Chondrocyte (in vitro differentiated cells): ENCODE measurements at regions not wholly inside any gene's neighbourhood (a gene's known extent, or its start where the extent isn't known, plus 50 kb on each side); places are given as distances from the start of the nearest gene placed in this dataset.
A peak's percentile ranks its signal among the peaks of the same experiment; 100 is the strongest.

Experiments
- DNase-seq: peaks from one replicate; pipeline ENCODE4 v3.0.0; 2021; ENCODE audit warnings: mixed read lengths, low spot score
- H3K27ac Mint-ChIP-seq: one replicate; pipeline ENCODE4 v1.8.0; 2021; ENCODE audit warnings: mild to moderate bottlenecking, moderate library complexity, mixed read lengths; ENCODE audit not compliant: unreplicated experiment
- H3K27me3 Mint-ChIP-seq: 2 replicates; pipeline ENCODE4 v1.8.0; 2021; ENCODE audit warnings: low read depth, mixed read lengths
- H3K36me3 Mint-ChIP-seq: 2 replicates; pipeline ENCODE4 v1.8.0; 2021; ENCODE audit warnings: low read depth, mixed read lengths
- H3K4me1 Mint-ChIP-seq: 2 replicates; pipeline ENCODE4 v1.8.0; 2021; ENCODE audit warnings: low read depth, mild to moderate bottlenecking, mixed read lengths
- H3K4me3 Mint-ChIP-seq: one replicate; pipeline ENCODE4 v1.8.0; 2021; ENCODE audit warnings: mild to moderate bottlenecking, moderate library complexity, mixed read lengths; ENCODE audit not compliant: unreplicated experiment
- H3K9me3 Mint-ChIP-seq: 2 replicates; pipeline ENCODE4 v1.8.0; 2021; ENCODE audit warnings: low read depth, mixed read lengths
- TF ChIP-seq, protein P1 (sequence below): fragments of 200-600 bp; sonication (generic); IDR thresholded peaks from 2 replicates; pipeline ENCODE4 v1.5.0; 2021; ENCODE audit warnings: antibody characterized with exemption, mild to moderate bottlenecking, moderate library complexity

DNA sequence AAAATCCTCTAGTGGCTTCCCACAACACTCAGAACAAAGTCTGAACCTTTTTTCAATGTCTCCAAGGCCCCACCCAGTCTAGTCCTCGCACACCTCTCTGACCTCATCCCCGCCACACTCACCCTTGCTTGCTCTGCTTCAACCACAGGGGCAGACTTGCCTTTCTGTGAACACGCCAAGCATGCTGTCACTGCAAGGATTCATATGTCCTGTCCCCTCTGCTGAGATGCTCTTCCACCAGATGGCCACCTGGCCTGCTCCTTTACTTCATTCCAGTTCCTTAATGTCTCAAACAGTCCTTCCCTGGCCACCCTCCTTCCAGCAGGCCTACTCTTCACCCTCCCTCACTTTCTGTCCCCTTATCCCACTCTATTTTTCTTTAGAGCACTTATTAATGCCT is 60.6 kb upstream of the ARHGAP20 start:
- Mint-ChIP-seq H3K27me3 (no peaks in the 10 kb centered on the region), H3K36me3 (no peaks in the 10 kb centered on the region), H3K9me3 (peaks cover 3% of the 10 kb centered on the region), H3K4me1 (peaks cover 19% of the 10 kb centered on the region), H3K4me3 (no peak overlapping the region), H3K27ac (no peak overlapping the region)
- no peak for DNase-seq
- TF ChIP-seq, protein P1, sequence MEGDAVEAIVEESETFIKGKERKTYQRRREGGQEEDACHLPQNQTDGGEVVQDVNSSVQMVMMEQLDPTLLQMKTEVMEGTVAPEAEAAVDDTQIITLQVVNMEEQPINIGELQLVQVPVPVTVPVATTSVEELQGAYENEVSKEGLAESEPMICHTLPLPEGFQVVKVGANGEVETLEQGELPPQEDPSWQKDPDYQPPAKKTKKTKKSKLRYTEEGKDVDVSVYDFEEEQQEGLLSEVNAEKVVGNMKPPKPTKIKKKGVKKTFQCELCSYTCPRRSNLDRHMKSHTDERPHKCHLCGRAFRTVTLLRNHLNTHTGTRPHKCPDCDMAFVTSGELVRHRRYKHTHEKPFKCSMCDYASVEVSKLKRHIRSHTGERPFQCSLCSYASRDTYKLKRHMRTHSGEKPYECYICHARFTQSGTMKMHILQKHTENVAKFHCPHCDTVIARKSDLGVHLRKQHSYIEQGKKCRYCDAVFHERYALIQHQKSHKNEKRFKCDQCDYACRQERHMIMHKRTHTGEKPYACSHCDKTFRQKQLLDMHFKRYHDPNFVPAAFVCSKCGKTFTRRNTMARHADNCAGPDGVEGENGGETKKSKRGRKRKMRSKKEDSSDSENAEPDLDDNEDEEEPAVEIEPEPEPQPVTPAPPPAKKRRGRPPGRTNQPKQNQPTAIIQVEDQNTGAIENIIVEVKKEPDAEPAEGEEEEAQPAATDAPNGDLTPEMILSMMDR = no peak

DNA sequence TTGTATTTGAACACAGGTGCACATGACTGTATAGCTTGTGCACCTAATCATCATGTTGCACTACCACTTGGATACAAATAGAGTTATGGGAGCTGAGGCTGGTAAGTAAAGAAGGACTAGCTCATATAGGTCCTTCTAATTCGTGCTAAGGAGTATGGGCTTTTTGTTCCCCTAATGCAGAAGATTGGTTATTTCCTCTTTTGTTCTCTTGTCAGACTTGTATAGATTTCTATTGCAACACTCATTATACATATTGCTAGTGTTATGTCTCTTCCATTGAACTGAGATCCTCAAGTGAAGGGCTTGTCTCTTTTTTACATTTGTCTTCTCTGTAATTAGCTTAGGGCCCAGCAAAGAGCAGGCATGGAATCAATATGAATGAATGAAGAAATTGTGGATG is 54.1 kb upstream of the ARHGAP20 start:
- Mint-ChIP-seq H3K9me3 (no peaks in the 10 kb centered on the region), H3K27ac (no peak overlapping the region), H3K4me3 (no peak overlapping the region), H3K4me1 (peaks cover 27% of the 10 kb centered on the region), H3K27me3 (no peaks in the 10 kb centered on the region), H3K36me3 (no peaks in the 10 kb centered on the region)
- DNase-seq = no peak
- TF ChIP-seq, protein P1 = no peak

DNA sequence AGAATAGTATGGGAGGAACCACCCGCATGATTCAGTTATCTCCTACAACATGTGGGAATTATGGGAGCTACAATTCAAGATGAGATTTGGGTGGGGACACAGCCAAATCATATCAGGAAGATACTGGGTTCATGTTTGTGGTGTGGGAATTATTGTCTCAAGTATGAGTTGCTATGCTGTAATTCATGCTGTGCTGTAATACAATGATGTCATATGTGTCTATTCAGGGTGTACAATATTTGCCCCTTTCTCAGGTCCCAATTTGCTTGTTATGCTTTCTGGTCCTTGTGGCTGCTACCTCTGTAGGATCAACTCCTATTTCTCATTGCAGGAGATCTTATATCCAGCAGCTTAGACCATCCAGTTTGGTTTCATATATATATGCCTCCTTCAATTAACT is 52.2 kb upstream of the ARHGAP20 start:
- TF ChIP-seq, protein P1 = no peak
- no peaks in the 10 kb centered on the region for H3K27me3 Mint-ChIP-seq
- no peak for DNase-seq
- no peaks in the 10 kb centered on the region for H3K36me3 Mint-ChIP-seq
- peak overlapping the region; percentile 15 for H3K27ac Mint-ChIP-seq
- no peaks in the 10 kb centered on the region for H3K9me3 Mint-ChIP-seq
- no peak overlapping the region for H3K4me3 Mint-ChIP-seq
- peaks cover 41% of the 10 kb centered on the region for H3K4me1 Mint-ChIP-seq

DNA sequence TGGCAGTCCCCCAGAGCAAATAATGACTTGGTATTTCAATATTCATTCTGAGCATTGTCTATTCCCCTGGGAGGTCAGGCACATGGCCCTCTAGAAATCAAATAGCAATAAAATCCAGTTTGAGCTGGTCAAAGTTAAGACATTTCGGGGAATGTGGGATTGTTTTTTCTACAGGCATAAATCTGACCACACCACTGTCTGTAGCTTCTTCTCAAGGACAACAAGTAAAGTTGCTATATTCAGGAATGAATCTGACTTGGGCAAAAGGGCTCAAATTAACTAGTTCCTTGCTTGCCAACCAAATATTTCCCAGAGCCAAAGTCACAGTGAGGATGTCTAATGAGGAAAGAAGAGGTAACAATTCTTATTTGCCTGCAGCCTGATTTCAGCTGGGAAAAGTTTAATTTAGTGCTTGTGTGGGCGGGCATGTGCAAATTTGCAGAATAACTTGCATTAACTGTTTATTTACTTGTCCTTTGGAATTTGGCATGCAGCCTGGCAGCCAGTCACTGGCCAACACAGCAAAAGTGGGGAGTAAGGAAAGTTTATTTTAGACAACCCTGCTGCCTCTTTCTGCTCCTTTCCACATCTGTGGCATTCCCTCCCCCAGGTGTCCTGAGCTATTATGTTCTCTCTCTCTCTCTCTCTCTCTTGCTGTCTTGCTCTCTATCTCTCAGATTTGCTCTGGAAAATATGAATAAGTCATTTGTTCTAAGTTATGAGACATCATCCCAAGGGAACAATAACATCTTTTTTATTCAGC is 51.2 kb upstream of the ARHGAP20 start:
- H3K4me3 Mint-ChIP-seq = no peak overlapping the region
- H3K36me3 Mint-ChIP-seq = no peaks in the 10 kb centered on the region
- no peaks in the 10 kb centered on the region for H3K27me3 Mint-ChIP-seq
- H3K9me3 Mint-ChIP-seq = no peaks in the 10 kb centered on the region
- peaks cover 45% of the 10 kb centered on the region for H3K4me1 Mint-ChIP-seq
- peak overlapping the region; percentile 89 for H3K27ac Mint-ChIP-seq
- no peak for DNase-seq
- TF ChIP-seq, protein P1 = no peak

DNA sequence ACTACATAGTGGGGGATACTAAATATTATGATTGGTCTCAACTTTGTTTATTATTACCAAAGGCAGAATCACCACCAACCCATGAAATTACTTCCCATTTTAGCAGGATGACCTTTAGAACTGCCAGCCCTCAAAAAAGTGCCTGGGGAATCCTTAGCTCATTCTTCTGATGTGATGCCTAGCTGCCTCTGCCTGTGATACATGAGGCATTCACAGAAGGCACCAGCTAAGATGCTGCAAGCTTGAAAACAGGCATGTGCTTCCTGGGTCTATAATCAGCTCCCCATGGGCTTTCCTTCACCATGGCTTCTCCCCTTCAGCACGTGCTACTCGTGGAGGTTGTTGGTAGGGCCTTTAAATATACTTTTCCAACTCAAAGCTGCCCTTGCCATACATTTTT is 50.4 kb upstream of the ARHGAP20 start:
- Mint-ChIP-seq H3K27ac (peak overlapping the region; percentile 43), H3K27me3 (no peaks in the 10 kb centered on the region), H3K36me3 (no peaks in the 10 kb centered on the region), H3K4me3 (no peak overlapping the region), H3K4me1 (peaks cover 48% of the 10 kb centered on the region), H3K9me3 (no peaks in the 10 kb centered on the region)
- TF ChIP-seq, protein P1 = no peak
- no peak for DNase-seq
